Breast epithelium (tissue), 3 donors: ENCODE measurements at regions not wholly inside any gene's neighbourhood (a gene's known extent, or its start where the extent isn't known, plus 50 kb on each side); places are given as distances from the start of the nearest gene placed in this dataset.

ENCODE experiments used
- CTCF ChIP-seq, 3 donors: fragments of 450-650 bp; IDR thresholded peaks; one replicate each; pipeline ENCODE4 v1.5.1; 2016 to 2017; ENCODE audit warnings: antibody characterized with exemption in 3 of 3, mild to moderate bottlenecking in 3 of 3, moderate library complexity in 3 of 3
- POLR2A ChIP-seq: fragments of 450-650 bp; IDR thresholded peaks from one replicate; pipeline ENCODE4 v1.6.1; 2016; ENCODE audit warnings: antibody characterized with exemption, mild to moderate bottlenecking, moderate library complexity
- POLR2AphosphoS5 ChIP-seq, 3 donors: sonication (generic); formaldehyde crosslinking; IDR thresholded peaks; one replicate each; pipeline ENCODE4 v1.6.1; 2017; ENCODE audit warnings: antibody characterized with exemption in 3 of 3

GRCh38 chr5:69029292-69029691 lies 64.5 kb upstream of the SLC30A5 start:
- no peak for TF ChIP-seq CTCF (IDR thresholded peaks at IDR 0.05)
- no peak for TF ChIP-seq POLR2A
- TF ChIP-seq POLR2AphosphoS5 (IDR thresholded peaks at IDR 0.05) = no peak
